A673 (cell line): ENCODE measurements at regions not wholly inside any gene's neighbourhood (a gene's known extent, or its start where the extent isn't known, plus 50 kb on each side); places are given as distances from the start of the nearest gene placed in this dataset.

Experiments
- CTCF ChIP-seq: fragments of 300-800, 200-600 bp; sonication (generic); conservative IDR thresholded peaks from 2 replicates; pipeline ENCODE4 v1.5.1; 2017; ENCODE audit warnings: low read depth, mild to moderate bottlenecking, antibody characterized with exemption, low read length, moderate library complexity, mixed read lengths
- EZH2 ChIP-seq: fragments of 200-600 bp; sonication (generic); IDR thresholded peaks from 2 replicates; pipeline ENCODE4 v1.6.1; 2017; ENCODE audit warnings: borderline replicate concordance, low read depth, mild to moderate bottlenecking, mixed read lengths, antibody characterized with exemption, low read length; ENCODE audit not compliant: poor library complexity, severe bottlenecking

DNA sequence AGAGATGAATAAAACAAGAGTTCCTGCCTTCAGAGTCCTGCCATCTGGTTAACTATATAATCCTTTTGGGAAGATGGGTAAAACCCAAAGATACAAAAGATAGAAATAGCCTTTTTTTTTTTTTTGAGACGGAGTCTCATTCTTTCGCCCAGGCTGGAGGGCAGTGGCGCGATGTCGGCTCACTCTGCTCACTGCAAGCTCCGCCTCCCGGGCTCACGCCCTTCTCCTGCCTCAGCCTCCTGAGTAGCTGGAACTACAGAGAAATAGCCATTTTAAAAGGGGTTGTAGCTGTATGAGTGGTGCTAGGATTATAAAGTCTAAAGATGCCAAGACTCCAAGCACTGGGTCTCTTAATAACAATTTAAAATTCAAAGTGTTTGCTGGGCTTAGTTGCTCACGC lies 97.2 kb downstream of the KDR start:
- no peak for TF ChIP-seq CTCF
- no peak for TF ChIP-seq EZH2
